GM12875 (cell line): ENCODE measurements at regions not wholly inside any gene's neighbourhood (a gene's known extent, or its start where the extent isn't known, plus 50 kb on each side); places are given as distances from the start of the nearest gene placed in this dataset.

ENCODE experiments used
- H3K4me3 ChIP-seq: one replicate; pipeline ENCODE4 v1.5.1; 2011; ENCODE audit warnings: low read depth, low read length, control low read depth
- TF ChIP-seq, protein P1 (sequence below): IDR thresholded peaks from 2 replicates; pipeline ENCODE4 v1.5.1; 2011; ENCODE audit warnings: low read depth, mild to moderate bottlenecking, control low read depth, inconsistent platforms, low read length, moderate library complexity, borderline replicate concordance; ENCODE audit not compliant: insufficient read depth

GRCh38 chr17:14737984-14738651 is 437.2 kb downstream of the HS3ST3B1 start:
- H3K4me3 ChIP-seq, result no peak overlapping the region
- TF ChIP-seq, protein P1, sequence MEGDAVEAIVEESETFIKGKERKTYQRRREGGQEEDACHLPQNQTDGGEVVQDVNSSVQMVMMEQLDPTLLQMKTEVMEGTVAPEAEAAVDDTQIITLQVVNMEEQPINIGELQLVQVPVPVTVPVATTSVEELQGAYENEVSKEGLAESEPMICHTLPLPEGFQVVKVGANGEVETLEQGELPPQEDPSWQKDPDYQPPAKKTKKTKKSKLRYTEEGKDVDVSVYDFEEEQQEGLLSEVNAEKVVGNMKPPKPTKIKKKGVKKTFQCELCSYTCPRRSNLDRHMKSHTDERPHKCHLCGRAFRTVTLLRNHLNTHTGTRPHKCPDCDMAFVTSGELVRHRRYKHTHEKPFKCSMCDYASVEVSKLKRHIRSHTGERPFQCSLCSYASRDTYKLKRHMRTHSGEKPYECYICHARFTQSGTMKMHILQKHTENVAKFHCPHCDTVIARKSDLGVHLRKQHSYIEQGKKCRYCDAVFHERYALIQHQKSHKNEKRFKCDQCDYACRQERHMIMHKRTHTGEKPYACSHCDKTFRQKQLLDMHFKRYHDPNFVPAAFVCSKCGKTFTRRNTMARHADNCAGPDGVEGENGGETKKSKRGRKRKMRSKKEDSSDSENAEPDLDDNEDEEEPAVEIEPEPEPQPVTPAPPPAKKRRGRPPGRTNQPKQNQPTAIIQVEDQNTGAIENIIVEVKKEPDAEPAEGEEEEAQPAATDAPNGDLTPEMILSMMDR, result peak; percentile 41; the same call in 1 of the 2 replicates

DNA sequence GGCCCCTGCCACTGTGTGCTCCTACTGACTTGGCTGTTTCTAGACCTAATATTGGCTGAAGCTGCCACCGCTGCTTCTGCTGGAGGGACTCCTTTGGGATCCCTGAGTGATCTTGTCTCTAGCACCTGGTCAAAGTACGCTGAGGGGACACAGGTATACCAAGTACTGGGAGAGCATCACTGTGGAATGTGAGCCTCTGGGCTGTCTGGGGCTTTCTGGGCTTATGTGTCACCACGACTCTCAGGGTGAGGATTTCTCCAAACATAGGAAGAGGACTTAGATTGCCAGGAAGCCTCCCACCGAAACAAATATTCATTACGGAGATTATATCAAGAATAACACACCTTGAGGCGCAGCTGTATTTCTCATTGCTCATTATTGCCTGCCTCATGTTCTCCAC is 435.8 kb downstream of the HS3ST3B1 start:
- TF ChIP-seq, protein P1, result no peak

DNA sequence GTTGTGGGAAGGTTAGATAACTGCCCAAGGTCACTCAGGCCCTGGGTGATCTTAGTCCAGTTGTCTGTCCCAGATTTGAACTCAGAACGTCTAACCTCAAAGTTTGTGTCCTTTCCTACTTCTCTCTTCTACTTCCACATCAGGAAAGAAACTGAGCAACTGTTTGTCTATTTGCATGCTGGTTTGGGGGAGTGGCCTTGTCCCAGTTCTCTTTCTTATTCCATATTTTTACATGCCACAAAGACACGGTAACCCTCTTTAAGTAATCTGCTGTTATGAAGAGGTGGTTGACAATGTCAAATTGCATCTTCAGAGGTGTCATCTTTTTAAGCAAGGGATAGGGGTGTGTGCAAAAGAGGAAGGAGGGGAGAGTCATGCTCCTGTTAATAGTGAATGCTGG is 432.5 kb downstream of the HS3ST3B1 start:
- TF ChIP-seq, protein P1, result no peak
- no peak overlapping the region for H3K4me3 ChIP-seq

More for the DNA sequence above, 435.8 kb downstream of the HS3ST3B1 start:
- no peak overlapping the region for H3K4me3 ChIP-seq

DNA sequence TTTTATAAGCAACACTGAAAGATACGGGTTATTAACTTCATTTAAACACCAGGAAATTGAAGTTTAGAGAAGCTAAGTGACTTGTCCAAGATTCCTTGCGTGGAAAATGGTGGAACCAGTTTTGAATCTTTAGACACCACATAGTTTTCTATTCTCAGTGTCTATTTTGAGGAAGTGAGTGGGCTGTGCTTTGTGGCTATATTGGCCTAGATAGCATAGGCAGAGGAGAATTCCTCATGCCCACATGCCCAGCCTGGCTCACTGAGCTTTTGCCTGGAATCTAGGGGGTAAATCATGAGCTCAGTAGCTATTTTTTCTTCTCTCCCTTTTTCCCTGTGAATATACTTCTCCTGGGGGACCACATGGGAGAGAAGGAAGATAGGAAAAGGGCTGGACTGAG is 431.3 kb downstream of the HS3ST3B1 start:
- H3K4me3 ChIP-seq, result no peak overlapping the region
- TF ChIP-seq, protein P1, result no peak

GRCh38 chr17:14731591-14731990 is 430.7 kb downstream of the HS3ST3B1 start:
- no peak overlapping the region for H3K4me3 ChIP-seq
- TF ChIP-seq, protein P1, result no peak

- TF ChIP-seq, protein P1, result no peak
- H3K4me3 ChIP-seq, result no peak overlapping the region
Measured at GRCh38 chr17:14730821-14731220, 429.9 kb downstream of the HS3ST3B1 start.

DNA sequence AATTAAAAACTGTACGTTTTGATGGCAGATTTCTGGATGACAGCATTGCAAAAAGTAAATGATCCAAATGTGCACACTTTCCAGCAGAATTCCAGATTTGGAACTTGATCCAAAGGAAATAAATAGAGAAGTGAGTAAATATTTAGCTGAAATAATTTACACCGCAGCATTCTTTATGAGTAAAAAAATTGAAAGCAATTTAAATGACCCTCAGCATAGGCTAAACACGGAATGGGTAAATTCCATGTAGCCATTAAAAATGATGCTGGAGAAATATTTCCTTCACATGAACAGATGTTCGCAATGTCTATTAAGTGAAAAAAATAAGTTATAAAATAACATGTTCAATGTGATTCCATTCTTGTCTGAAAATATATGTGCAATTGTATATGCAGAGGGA is 424.8 kb downstream of the HS3ST3B1 start:
- TF ChIP-seq, protein P1, result no peak
- H3K4me3 ChIP-seq, result no peak overlapping the region
